ENCODE measurements at regions not wholly inside any gene's neighbourhood (a gene's known extent, or its start where the extent isn't known, plus 50 kb on each side); places are given as distances from the start of the nearest gene placed in this dataset.

DNA sequence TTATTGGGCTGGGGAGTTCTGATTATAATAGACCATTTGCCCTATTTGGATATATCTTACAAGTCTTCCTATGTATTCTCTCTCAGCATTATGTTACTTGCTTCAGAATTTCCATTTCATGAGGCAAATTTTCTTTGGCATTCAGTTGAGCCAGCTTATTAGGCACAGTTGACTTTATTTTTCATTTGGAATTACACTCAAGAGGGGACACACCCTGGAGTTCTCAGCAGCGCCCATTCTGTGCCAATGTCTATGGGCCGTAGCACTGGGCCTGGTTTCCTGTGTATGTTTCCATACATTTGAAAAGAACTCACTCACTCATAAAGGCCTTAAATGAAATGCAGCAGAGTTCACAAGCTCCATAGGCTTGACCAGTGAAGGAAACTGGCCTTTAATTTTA, 138.5 kb downstream of the KLF12 start:
- no peak for TF ChIP-seq POLR2A (IDR thresholded peaks at IDR 0.05)
- TF ChIP-seq, protein P1, sequence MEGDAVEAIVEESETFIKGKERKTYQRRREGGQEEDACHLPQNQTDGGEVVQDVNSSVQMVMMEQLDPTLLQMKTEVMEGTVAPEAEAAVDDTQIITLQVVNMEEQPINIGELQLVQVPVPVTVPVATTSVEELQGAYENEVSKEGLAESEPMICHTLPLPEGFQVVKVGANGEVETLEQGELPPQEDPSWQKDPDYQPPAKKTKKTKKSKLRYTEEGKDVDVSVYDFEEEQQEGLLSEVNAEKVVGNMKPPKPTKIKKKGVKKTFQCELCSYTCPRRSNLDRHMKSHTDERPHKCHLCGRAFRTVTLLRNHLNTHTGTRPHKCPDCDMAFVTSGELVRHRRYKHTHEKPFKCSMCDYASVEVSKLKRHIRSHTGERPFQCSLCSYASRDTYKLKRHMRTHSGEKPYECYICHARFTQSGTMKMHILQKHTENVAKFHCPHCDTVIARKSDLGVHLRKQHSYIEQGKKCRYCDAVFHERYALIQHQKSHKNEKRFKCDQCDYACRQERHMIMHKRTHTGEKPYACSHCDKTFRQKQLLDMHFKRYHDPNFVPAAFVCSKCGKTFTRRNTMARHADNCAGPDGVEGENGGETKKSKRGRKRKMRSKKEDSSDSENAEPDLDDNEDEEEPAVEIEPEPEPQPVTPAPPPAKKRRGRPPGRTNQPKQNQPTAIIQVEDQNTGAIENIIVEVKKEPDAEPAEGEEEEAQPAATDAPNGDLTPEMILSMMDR (IDR thresholded peaks at IDR 0.05), result no peak

All from body of pancreas (tissue), 4 donors.